K562 (cell line): ENCODE measurements at regions not wholly inside any gene's neighbourhood (a gene's known extent, or its start where the extent isn't known, plus 50 kb on each side); places are given as distances from the start of the nearest gene placed in this dataset.

Experiments used
- ATAC-seq: fragments of 200-7000 bp; cut with Tn5 transposase; 3 replicates; pipeline ENCODE4 v1.9.1; 2020; ENCODE audit warnings: moderate library complexity
- BruUV-seq: library from RNA; stranded (reverse); fragments of 400-500 nt; replicated peaks from 2 replicates; lab custom pipeline; 2021; lab: Mats Ljungman, UMichigan
- CTCF ChIA-PET: fragments of 300-600 bp; formaldehyde crosslinking; extraction: SDS; loops from one replicate; lab custom pipeline; 2021; ENCODE audit warnings: low intra/inter-chr PET ratio; lab: Yijun Ruan, JAX
- POLR2A ChIA-PET: fragments of 300-600, 350-650 bp; sonication (Branson Sonifier 250); formaldehyde crosslinking; extraction: SDS; loops from one replicate; lab custom pipeline; 2021; ENCODE audit warnings: antibody characterized with exemption, inconsistent platforms; lab: Yijun Ruan, JAX
- DNase-seq, 4 experiments: peaks; one replicate each; pipeline versions ENCODE4 v3.0.0 to v3.0.0-alpha.2; 2011 to 2018; ENCODE audit warnings: low spot score in 3 of 4, mixed read lengths in 3 of 4; ENCODE audit errors: extremely low read depth in 1 of 4
- FAIRE-seq: peaks from 2 replicates; lab custom pipeline; 2011; peaks lifted over from hg19 to GRCh38; lab: Jason Lieb, UNC
- H2AFZ ChIP-seq: 2 replicates; pipeline ENCODE4 v1.6.0; 2011; ENCODE audit warnings: low read depth, low read length, control low read depth, inconsistent platforms
- H3K27ac ChIP-seq: fragments of 200-600 bp; 3 replicates; pipeline ENCODE4 v1.8.0; 2011; ENCODE audit warnings: low read depth, mild to moderate bottlenecking, control low read depth, inconsistent platforms, low read length, moderate library complexity, mixed read lengths; ENCODE audit errors: extremely low read depth
- H3K27me3 ChIP-seq, 2 experiments: fragments of 300-600 bp in 1 of 2; 2 replicates in 1 of 2; 3 replicates in 1 of 2; pipeline versions ENCODE4 v1.6.0 to v1.8.0; 2011; ENCODE audit warnings: inconsistent platforms in 2 of 2, low read length in 2 of 2, mild to moderate bottlenecking in 1 of 2, mixed read lengths in 1 of 2, moderate library complexity in 1 of 2; ENCODE audit not compliant: control insufficient read depth in 2 of 2, insufficient read depth in 2 of 2
- H3K36me3 ChIP-seq: fragments of 300-600 bp; 3 replicates; pipeline ENCODE4 v1.8.0; 2011; ENCODE audit warnings: mild to moderate bottlenecking, low read length, inconsistent platforms; ENCODE audit not compliant: control insufficient read depth, insufficient read depth
- H3K4me1 ChIP-seq, 2 experiments: fragments of 200-600 bp in 1 of 2; replicated peaks in 1 of 2; 2 replicates in 1 of 2; 3 replicates in 1 of 2; pipeline versions ENCODE4 v1.5.1 to v1.8.0; 2011; ENCODE audit warnings: inconsistent platforms in 2 of 2, low read length in 2 of 2, mild to moderate bottlenecking in 1 of 2, mixed read lengths in 1 of 2, moderate library complexity in 1 of 2; ENCODE audit not compliant: control insufficient read depth in 2 of 2, insufficient read depth in 2 of 2
- H3K4me2 ChIP-seq: 2 replicates; pipeline ENCODE4 v1.6.1; 2011; ENCODE audit warnings: low read length, control low read depth, inconsistent platforms, mixed read lengths; ENCODE audit not compliant: insufficient read depth
- H3K4me3 ChIP-seq: fragments of 200-600 bp; sonication (generic), shearing (Covaris generic); 2 replicates; pipeline ENCODE4 v1.5.1; 2016; ENCODE audit warnings: control low read depth, inconsistent platforms
- H3K79me2 ChIP-seq: fragments of 200-600 bp; 3 replicates; pipeline ENCODE4 v1.8.0; 2011; ENCODE audit warnings: low read length, inconsistent platforms; ENCODE audit not compliant: control insufficient read depth, insufficient read depth
- H3K9ac ChIP-seq, 2 experiments: 2 replicates each; pipeline versions ENCODE4 v1.6.0 to v1.6.1; 2011; ENCODE audit warnings: low read depth in 2 of 2, low read length in 2 of 2, control low read depth in 1 of 2, inconsistent platforms in 1 of 2, mild to moderate bottlenecking in 1 of 2, mixed read lengths in 1 of 2; ENCODE audit not compliant: insufficient read depth in 1 of 2
- H3K9me1 ChIP-seq: one replicate; pipeline ENCODE4 v1.6.0; 2011; ENCODE audit warnings: inconsistent platforms, mild to moderate bottlenecking, low read length, moderate library complexity; ENCODE audit not compliant: control insufficient read depth, insufficient read depth
- H3K9me3 ChIP-seq: replicated peaks from 2 replicates; pipeline ENCODE4 v1.5.1; 2011; ENCODE audit warnings: low read depth, low read length, inconsistent platforms; ENCODE audit not compliant: control insufficient read depth, insufficient read depth
- H4K20me1 ChIP-seq: replicated peaks from 2 replicates; pipeline ENCODE4 v1.6.1; 2011; ENCODE audit warnings: low read length, inconsistent platforms, mixed read lengths; ENCODE audit not compliant: control insufficient read depth, insufficient read depth
- MTA1 ChIP-seq: fragments of 450-650 bp; IDR thresholded peaks from 2 replicates; pipeline ENCODE4 v1.6.1; 2017; ENCODE audit warnings: borderline replicate concordance
- PCBP2 ChIP-seq: fragments of 200-400 bp; formaldehyde crosslinking; IDR thresholded peaks from 2 replicates; pipeline ENCODE4 v1.6.1; 2018; ENCODE audit warnings: low read length, low read depth, mild to moderate bottlenecking, moderate library complexity; ENCODE audit not compliant: poor library complexity, severe bottlenecking
- SPI1 ChIP-seq: IDR thresholded peaks from 2 replicates; pipeline ENCODE4 v1.6.1; 2011; ENCODE audit warnings: low read depth, low read length, control low read depth, borderline replicate concordance
- YY1 ChIP-seq, 3 experiments: IDR thresholded peaks; 2 replicates each; pipeline ENCODE4 v1.6.1; 2011; ENCODE audit warnings: low read length in 2 of 3, mild to moderate bottlenecking in 2 of 3, moderate library complexity in 2 of 3, borderline replicate concordance in 1 of 3, control low read depth in 1 of 3, low read depth in 1 of 3; ENCODE audit not compliant: insufficient read depth in 3 of 3, insufficient replicate concordance in 2 of 3, control insufficient read depth in 1 of 3, insufficient read length in 1 of 3; ENCODE audit errors: extremely low read depth in 1 of 3
- ZBED1 ChIP-seq: IDR thresholded peaks from 2 replicates; pipeline ENCODE4 v1.6.1; 2014
- WGBS: fragments of 100-300 bp; shearing (Covaris generic); methylation state at CpG from one replicate; pipeline ENCODE4 v1.1.6; 2016; ENCODE audit warnings: low coverage, mixed read lengths; ENCODE audit not compliant: insufficient coverage; ENCODE audit errors: missing lambda C conversion rate; 5-methylcytosine and 5-hydroxymethylcytosine counted together
- in situ Hi-C: fragments of 300-500 bp; cut with MboI; formaldehyde crosslinking; loops from 4 replicates; pipeline ENCODE4 v1.15.0; 2018; ENCODE audit warnings: inconsistent platforms, mixed read lengths
- intact Hi-C: fragments of 100-400 bp; cut with micrococcal nuclease; formaldehyde crosslinking; loops from 2 replicates; pipeline ENCODE4 v1.14.2; 2022
- TF ChIP-seq, protein P1 (sequence below): fragments of 250-450 bp; sonication (Bioruptor Pico); IDR thresholded peaks from 2 replicates; pipeline ENCODE4 v1.9.0; 2021; ENCODE audit warnings: mild to moderate bottlenecking
- TF ChIP-seq, protein P2 (sequence below): fragments of 250-450 bp; sonication (Bioruptor Pico); IDR thresholded peaks from 2 replicates; pipeline ENCODE4 v1.5.0; 2022; ENCODE audit warnings: mild to moderate bottlenecking
- TF ChIP-seq, protein P3 (sequence below): fragments of 450-650 bp; IDR thresholded peaks from 2 replicates; pipeline ENCODE4 v1.6.1; 2017; ENCODE audit warnings: antibody characterized with exemption

DNA sequence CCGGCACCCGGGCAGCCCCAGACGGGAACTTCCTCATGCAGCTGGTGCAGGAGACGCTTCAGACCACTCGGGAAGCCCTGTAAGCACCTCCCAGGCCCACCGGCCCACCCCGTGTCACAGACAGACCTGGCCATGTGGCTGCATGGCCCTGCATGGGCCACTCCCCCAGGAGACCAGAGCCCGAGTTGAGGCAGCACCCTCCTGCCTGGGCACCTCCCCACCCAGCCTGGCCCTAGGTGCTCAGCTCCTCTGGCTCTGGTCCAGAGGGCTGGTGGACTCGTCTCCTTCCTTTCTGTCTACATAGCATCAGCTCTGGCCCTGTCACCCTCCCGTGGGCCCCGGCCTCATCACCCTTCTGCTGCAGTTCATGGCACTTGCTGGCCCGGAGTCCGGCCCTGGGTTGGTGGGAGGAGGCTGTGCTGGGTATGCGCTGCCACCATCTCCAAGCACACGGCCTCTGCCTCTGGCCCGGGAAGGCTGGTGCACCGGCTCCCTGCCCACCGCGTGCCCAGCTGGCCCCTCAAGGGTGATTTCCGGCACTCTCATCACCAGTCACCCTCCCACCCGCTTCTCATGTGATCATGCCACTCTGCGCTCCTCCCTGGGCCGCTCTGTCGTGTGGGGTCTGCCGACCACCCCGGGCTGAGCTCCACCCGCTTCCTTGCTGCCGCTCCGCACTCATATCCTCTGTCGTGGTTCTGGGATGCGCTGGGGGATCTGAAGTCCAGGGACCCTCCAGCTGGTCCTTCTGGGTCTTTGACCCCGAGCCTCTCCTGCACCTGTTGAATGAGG lies 53.1 kb upstream of the DPYSL4 start:
- H4K20me1 ChIP-seq, result no peaks in the 10 kb centered on the region
- no peaks in the 10 kb centered on the region for H3K4me1 ChIP-seq
- 3% methylated on average over 19 of the region's 32 CpGs for WGBS
- no peaks in the 10 kb centered on the region for H3K9me1 ChIP-seq
- in situ Hi-C loops (no loop called here), intact Hi-C loops (loop anchor here (10.0 kb wide), 1 partner anchor 89 kb away; no protein-coding TSS in a partner anchor)
- H3K27me3 ChIP-seq, result peaks cover 7 to 77% of the 10 kb centered on the region in 2 experiments; a peak in 4 of 5 replicates
- ATAC-seq (no peak), DNase-seq (no peak), FAIRE-seq (no peak)
- BruUV-seq, result no TSS peak
- H3K79me2 ChIP-seq, result no peaks in the 10 kb centered on the region
- POLR2A ChIA-PET, result no interaction called here
- no peak overlapping the region for H3K27ac ChIP-seq
- H3K9me3 ChIP-seq, result no peaks in the 10 kb centered on the region
- H3K4me3 ChIP-seq, result no peak overlapping the region
- no peaks in the 10 kb centered on the region for H3K36me3 ChIP-seq
- CTCF ChIA-PET, result no interaction called here
- no peak overlapping the region for H3K9ac ChIP-seq
- H2AFZ ChIP-seq, result no peak overlapping the region
- TF ChIP-seq, protein P1, sequence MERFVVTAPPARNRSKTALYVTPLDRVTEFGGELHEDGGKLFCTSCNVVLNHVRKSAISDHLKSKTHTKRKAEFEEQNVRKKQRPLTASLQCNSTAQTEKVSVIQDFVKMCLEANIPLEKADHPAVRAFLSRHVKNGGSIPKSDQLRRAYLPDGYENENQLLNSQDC, result no peak
- TF ChIP-seq YY1 (IDR thresholded peaks at IDR 0.05; ENCODE audit: borderline replicate concordance in 1 of 3, control insufficient read depth in 1 of 3, extremely low read depth in 1 of 3, insufficient read depth in 3 of 3, insufficient read length in 1 of 3, insufficient replicate concordance in 2 of 3, low read depth in 1 of 3, low read length in 2 of 3), result no peak
- TF ChIP-seq, protein P2, sequence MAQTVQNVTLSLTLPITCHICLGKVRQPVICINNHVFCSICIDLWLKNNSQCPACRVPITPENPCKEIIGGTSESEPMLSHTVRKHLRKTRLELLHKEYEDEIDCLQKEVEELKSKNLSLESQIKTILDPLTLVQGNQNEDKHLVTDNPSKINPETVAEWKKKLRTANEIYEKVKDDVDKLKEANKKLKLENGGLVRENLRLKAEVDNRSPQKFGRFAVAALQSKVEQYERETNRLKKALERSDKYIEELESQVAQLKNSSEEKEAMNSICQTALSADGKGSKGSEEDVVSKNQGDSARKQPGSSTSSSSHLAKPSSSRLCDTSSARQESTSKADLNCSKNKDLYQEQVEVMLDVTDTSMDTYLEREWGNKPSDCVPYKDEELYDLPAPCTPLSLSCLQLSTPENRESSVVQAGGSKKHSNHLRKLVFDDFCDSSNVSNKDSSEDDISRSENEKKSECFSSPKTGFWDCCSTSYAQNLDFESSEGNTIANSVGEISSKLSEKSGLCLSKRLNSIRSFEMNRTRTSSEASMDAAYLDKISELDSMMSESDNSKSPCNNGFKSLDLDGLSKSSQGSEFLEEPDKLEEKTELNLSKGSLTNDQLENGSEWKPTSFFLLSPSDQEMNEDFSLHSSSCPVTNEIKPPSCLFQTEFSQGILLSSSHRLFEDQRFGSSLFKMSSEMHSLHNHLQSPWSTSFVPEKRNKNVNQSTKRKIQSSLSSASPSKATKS (CRISPR knock-in tag), result no peak
- TF ChIP-seq, protein P3, sequence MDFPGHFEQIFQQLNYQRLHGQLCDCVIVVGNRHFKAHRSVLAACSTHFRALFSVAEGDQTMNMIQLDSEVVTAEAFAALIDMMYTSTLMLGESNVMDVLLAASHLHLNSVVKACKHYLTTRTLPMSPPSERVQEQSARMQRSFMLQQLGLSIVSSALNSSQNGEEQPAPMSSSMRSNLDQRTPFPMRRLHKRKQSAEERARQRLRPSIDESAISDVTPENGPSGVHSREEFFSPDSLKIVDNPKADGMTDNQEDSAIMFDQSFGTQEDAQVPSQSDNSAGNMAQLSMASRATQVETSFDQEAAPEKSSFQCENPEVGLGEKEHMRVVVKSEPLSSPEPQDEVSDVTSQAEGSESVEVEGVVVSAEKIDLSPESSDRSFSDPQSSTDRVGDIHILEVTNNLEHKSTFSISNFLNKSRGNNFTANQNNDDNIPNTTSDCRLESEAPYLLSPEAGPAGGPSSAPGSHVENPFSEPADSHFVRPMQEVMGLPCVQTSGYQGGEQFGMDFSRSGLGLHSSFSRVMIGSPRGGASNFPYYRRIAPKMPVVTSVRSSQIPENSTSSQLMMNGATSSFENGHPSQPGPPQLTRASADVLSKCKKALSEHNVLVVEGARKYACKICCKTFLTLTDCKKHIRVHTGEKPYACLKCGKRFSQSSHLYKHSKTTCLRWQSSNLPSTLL, result no peak
- no peak for TF ChIP-seq PCBP2
- TF ChIP-seq ZBED1, result no peak
- TF ChIP-seq MTA1, result no peak
- no peak for TF ChIP-seq SPI1
- H3K4me2 ChIP-seq, result no peak overlapping the region
